DOHH2 (cell line): ENCODE measurements at regions not wholly inside any gene's neighbourhood (a gene's known extent, or its start where the extent isn't known, plus 50 kb on each side); places are given as distances from the start of the nearest gene placed in this dataset.

Source experiments
- H3F3A ChIP-seq: fragments of 200-600 bp; sonication (generic), shearing (Covaris generic); 2 replicates; pipeline ENCODE4 v1.6.0; 2016; ENCODE audit warnings: antibody characterized with exemption, mild to moderate bottlenecking; ENCODE audit not compliant: control insufficient read depth, insufficient read depth
- H3K27ac ChIP-seq: fragments of 200-600 bp; sonication (generic); 2 replicates; pipeline ENCODE4 v1.5.1; 2014; ENCODE audit warnings: low read depth, mild to moderate bottlenecking, low read length, moderate library complexity
- H3K27me3 ChIP-seq: fragments of 200-600 bp; sonication (generic); 2 replicates; pipeline ENCODE4 v1.6.1; 2014; ENCODE audit warnings: mild to moderate bottlenecking, low read length, mixed read lengths; ENCODE audit not compliant: control insufficient read depth
- H3K36me3 ChIP-seq: fragments of 200-600 bp; sonication (generic); 2 replicates; pipeline ENCODE4 v1.6.1; 2014; ENCODE audit warnings: mild to moderate bottlenecking, low read length, moderate library complexity, mixed read lengths; ENCODE audit not compliant: control insufficient read depth
- H3K4me1 ChIP-seq: fragments of 200-600 bp; sonication (generic); 2 replicates; pipeline ENCODE4 v1.6.1; 2014; ENCODE audit warnings: mild to moderate bottlenecking, low read length, mixed read lengths; ENCODE audit not compliant: control insufficient read depth
- H3K4me2 ChIP-seq: fragments of 200-600 bp; sonication (generic); 2 replicates; pipeline ENCODE4 v1.6.0; 2014; ENCODE audit warnings: mild to moderate bottlenecking, low read length, moderate library complexity
- H3K4me3 ChIP-seq: fragments of 200-600 bp; sonication (generic); 2 replicates; pipeline ENCODE4 v1.5.1; 2014; ENCODE audit warnings: mild to moderate bottlenecking, low read length, mixed read lengths
- H3K79me2 ChIP-seq: fragments of 200-600 bp; sonication (generic); 2 replicates; pipeline ENCODE4 v1.6.1; 2014; ENCODE audit warnings: mild to moderate bottlenecking, low read length, mixed read lengths; ENCODE audit not compliant: control insufficient read depth
- H3K9me2 ChIP-seq: fragments of 200-600 bp; sonication (generic); replicated peaks from 2 replicates; pipeline ENCODE4 v1.6.1; 2014; ENCODE audit warnings: mild to moderate bottlenecking, low read length, mixed read lengths; ENCODE audit not compliant: control insufficient read depth
- H3K9me3 ChIP-seq: fragments of 200-600 bp; sonication (generic); 2 replicates; pipeline ENCODE4 v1.6.1; 2014; ENCODE audit warnings: antibody characterized with exemption, low read length, mixed read lengths; ENCODE audit not compliant: control insufficient read depth, insufficient read depth
- H4K20me1 ChIP-seq: fragments of 200-600 bp; sonication (generic); 2 replicates; pipeline ENCODE4 v1.6.0; 2014; ENCODE audit warnings: low read depth, mild to moderate bottlenecking, antibody characterized with exemption, low read length, moderate library complexity; ENCODE audit not compliant: control insufficient read depth, insufficient read depth
- EZH2phosphoT487 ChIP-seq: fragments of 200-600 bp; sonication (generic); IDR thresholded peaks from 2 replicates; pipeline ENCODE4 v1.6.1; 2017; ENCODE audit warnings: borderline replicate concordance, mild to moderate bottlenecking, antibody characterized with exemption, low read length, moderate library complexity, mixed read lengths
- TF ChIP-seq, protein P1 (sequence below): fragments of 200-600 bp; sonication (generic); IDR thresholded peaks from one replicate; pipeline ENCODE4 v1.5.1; 2014; ENCODE audit warnings: antibody characterized with exemption, mild to moderate bottlenecking, low read depth, low read length; ENCODE audit not compliant: poor library complexity, severe bottlenecking

DNA sequence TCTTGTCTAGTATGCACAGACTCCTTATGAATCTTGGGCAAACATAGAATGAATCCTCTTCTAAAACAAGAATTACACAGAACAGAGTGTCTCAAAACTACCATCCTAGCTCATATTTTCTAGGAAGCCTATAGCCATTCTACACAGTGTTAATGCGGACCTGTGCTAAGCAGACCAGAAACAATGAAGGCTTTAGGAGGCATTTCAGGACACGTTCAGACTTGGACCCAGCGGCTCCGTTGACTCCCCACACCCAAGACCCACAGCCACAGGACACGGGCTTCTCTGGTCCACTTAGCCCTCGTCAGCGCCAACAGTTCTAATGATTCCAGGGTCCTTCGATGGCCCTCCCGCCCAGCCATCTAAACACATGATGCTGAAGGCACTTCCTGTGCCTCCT lies 182.2 kb downstream of the BCL11A start:
- Histone ChIP-seq H3F3A (peaks cover 43% of the 10 kb centered on the region), H4K20me1 (no peaks in the 10 kb centered on the region), H3K9me2 (no peaks in the 10 kb centered on the region), H3K27me3 (no peaks in the 10 kb centered on the region), H3K79me2 (peaks cover 8% of the 10 kb centered on the region), H3K4me3 (peak overlapping the region; percentile 59), H3K9me3 (no peaks in the 10 kb centered on the region), H3K4me1 (peaks cover 95% of the 10 kb centered on the region), H3K27ac (peak overlapping the region; percentile 99), H3K36me3 (no peaks in the 10 kb centered on the region; the same call in 1 of the 2 replicates), H3K4me2 (peak overlapping the region; percentile 78)
- TF ChIP-seq, protein P1, sequence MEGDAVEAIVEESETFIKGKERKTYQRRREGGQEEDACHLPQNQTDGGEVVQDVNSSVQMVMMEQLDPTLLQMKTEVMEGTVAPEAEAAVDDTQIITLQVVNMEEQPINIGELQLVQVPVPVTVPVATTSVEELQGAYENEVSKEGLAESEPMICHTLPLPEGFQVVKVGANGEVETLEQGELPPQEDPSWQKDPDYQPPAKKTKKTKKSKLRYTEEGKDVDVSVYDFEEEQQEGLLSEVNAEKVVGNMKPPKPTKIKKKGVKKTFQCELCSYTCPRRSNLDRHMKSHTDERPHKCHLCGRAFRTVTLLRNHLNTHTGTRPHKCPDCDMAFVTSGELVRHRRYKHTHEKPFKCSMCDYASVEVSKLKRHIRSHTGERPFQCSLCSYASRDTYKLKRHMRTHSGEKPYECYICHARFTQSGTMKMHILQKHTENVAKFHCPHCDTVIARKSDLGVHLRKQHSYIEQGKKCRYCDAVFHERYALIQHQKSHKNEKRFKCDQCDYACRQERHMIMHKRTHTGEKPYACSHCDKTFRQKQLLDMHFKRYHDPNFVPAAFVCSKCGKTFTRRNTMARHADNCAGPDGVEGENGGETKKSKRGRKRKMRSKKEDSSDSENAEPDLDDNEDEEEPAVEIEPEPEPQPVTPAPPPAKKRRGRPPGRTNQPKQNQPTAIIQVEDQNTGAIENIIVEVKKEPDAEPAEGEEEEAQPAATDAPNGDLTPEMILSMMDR, result no peak
- no peak for TF ChIP-seq EZH2phosphoT487

GRCh38 chr2:60370814-60371213 lies 182.6 kb downstream of the BCL11A start:
- H3F3A ChIP-seq, result peaks cover 45% of the 10 kb centered on the region
- peak overlapping the region; percentile 59 for H3K4me3 ChIP-seq
- no peaks in the 10 kb centered on the region for H3K27me3 ChIP-seq
- no peaks in the 10 kb centered on the region for H3K9me3 ChIP-seq
- H3K4me1 ChIP-seq, result peaks cover 95% of the 10 kb centered on the region
- H3K36me3 ChIP-seq, result no peaks in the 10 kb centered on the region; the same call in 1 of the 2 replicates
- peak overlapping the region; percentile 78 for H3K4me2 ChIP-seq
- no peaks in the 10 kb centered on the region for H4K20me1 ChIP-seq
- peaks cover 8% of the 10 kb centered on the region for H3K79me2 ChIP-seq
- peak overlapping the region; percentile 99 for H3K27ac ChIP-seq
- TF ChIP-seq EZH2phosphoT487, result no peak
- TF ChIP-seq, protein P1, result no peak
- no peaks in the 10 kb centered on the region for H3K9me2 ChIP-seq

DNA sequence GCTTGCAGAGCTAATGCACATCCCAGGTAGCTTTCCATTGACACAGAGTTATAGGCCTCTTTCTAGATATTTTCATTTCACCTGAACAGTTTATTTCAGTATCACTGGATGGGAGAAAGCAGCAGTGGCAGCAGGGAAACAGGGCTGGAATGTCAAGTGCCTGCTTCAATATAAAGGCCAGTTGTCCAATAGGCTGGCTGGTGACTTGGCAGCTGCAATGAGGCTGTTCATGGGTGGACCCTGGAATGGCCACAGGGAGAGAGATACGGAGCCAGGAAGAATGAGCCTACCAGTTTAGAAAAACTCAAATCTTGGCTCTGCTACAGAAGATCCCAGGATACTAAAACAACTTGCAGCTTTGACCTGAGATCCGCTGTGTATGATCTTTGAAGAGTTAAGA lies 185.0 kb downstream of the BCL11A start:
- H3K4me1 ChIP-seq, result peaks cover 99% of the 10 kb centered on the region
- H3K79me2 ChIP-seq, result peaks cover 8% of the 10 kb centered on the region
- H3K4me2 ChIP-seq, result peak overlapping the region; percentile 78
- H3K36me3 ChIP-seq, result peaks cover 9% of the 10 kb centered on the region
- H3K27me3 ChIP-seq, result no peaks in the 10 kb centered on the region
- peaks cover 45% of the 10 kb centered on the region for H3F3A ChIP-seq
- H3K4me3 ChIP-seq, result peak overlapping the region; percentile 60
- H3K9me2 ChIP-seq, result no peaks in the 10 kb centered on the region
- no peaks in the 10 kb centered on the region for H4K20me1 ChIP-seq
- no peaks in the 10 kb centered on the region for H3K9me3 ChIP-seq
- peak overlapping the region; percentile 99 for H3K27ac ChIP-seq
- TF ChIP-seq EZH2phosphoT487, result no peak
- TF ChIP-seq, protein P1, result no peak
